Activated T-cell treated with anti-CD3 and anti-CD28 coated beads, Interleukin-2, amount 50 U/mL, for 1 hour (primary cell): ENCODE measurements at regions not wholly inside any gene's neighbourhood (a gene's known extent, or its start where the extent isn't known, plus 50 kb on each side); places are given as distances from the start of the nearest gene placed in this dataset.

ENCODE experiments used
- DNase-seq: peaks from one replicate; pipeline ENCODE4 v3.0.0-alpha.2; 2020

- DNase-seq = no peak
Measured at GRCh38 chr13:73697166-73697565, 437.0 kb downstream of the KLF12 start.

DNA sequence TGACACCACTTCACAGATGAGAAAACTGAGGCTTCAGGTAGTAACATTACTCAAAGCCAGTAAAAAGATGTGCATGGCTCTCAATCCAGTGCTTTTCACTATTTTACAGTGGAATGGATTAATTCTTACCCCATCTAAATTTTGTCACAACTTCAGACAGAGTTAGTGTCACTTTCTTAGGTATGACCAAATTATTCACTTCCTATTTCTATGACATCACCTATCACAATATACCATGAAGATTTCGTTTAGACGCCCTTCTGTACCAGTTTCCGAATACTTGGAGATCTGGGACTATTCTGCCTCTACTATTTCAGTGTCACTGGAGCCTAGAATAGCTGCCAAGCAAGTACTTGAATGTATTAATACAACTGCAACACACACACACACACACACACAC, 437.5 kb downstream of the KLF12 start:
- no peak for DNase-seq

- no peak for DNase-seq
Measured at GRCh38 chr13:73696271-73696670, 437.9 kb downstream of the KLF12 start.

GRCh38 chr13:73695325-73695724, 438.9 kb downstream of the KLF12 start:
- no peak for DNase-seq

- DNase-seq = no peak
Measured at GRCh38 chr13:73693215-73693614, 441.0 kb downstream of the KLF12 start.

GRCh38 chr13:73691891-73692290, 442.3 kb downstream of the KLF12 start:
- DNase-seq = no peak

DNA sequence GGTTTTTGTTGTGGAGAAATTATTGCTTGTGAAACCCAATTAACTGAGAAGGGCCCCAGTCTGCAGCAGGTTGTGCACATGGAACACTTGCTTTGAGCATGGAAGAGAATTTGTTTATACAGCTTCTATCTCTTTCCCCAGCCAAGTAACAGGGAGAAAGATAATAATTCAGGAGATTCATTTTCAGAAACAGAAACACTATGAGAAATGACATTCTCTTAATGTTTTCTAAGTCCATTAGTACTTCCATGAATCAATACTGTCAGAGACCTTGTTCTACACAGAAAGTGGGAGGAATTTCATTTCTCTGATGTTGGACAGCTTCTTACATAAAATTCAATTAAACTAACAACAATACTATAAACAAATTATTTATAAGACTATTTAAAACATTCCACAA, 446.3 kb downstream of the KLF12 start:
- DNase-seq = no peak

GRCh38 chr13:73687087-73687486, 447.1 kb downstream of the KLF12 start:
- no peak for DNase-seq

- DNase-seq = no peak
Measured at GRCh38 chr13:73684750-73685149, 449.5 kb downstream of the KLF12 start.

DNA sequence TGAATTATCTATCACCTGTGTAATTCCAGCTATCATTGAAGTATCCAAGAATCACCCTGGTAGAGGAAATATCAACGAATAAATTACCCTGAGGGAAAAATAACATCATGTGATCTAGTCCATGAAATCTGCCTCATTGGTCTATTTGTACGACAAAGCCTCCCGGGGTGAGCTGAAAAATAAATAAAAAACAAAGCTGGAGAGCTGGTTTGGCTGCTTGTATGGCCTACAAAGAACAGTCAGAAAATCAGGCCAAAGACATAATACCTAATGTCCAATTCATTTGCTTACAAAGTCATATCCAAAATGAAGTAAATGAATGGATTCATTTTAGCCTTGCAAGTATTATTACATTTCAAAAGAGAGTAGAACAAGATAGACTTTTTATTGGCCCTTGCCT, 449.9 kb downstream of the KLF12 start:
- DNase-seq = no peak

DNA sequence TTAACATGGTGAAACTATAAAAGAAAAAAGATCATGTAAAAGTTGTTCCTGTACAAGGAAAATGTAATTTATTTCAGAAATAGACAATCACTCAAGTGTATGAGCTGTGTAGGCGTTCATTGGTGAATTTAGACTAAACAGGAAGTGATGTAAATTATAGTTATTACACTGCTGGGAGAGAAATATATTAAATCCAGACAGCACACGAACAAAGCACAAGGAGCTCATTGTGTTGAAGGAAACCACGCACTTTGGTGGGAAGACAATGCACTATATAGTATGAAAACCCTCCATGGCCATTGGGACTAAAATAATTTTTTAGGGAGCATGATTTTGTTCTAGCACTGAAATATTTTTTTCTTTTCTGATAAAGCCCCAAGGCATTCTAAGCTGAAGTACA, 450.5 kb downstream of the KLF12 start:
- no peak for DNase-seq

- DNase-seq = no peak
Measured at GRCh38 chr13:73681779-73682178, 452.4 kb downstream of the KLF12 start.

DNA sequence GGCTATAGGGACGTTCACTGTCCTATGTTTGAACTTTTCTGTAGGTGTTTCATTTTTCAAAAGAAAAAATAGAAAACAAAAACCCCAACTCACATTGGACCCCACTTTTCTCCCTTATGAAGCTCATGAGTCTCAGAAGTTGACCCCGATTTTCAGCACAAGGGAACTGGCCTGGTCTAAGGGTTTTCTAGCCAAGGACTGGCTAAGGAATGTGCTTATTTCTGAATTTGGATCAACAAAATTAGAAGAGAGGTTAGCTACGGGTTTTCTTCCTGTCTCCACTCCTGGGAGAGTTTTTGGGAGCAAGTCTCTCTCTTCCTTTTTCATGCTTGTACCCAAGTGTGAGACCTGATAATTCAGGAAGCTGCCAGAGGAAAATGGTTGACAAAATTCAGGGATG, 453.2 kb downstream of the KLF12 start:
- DNase-seq = no peak

DNA sequence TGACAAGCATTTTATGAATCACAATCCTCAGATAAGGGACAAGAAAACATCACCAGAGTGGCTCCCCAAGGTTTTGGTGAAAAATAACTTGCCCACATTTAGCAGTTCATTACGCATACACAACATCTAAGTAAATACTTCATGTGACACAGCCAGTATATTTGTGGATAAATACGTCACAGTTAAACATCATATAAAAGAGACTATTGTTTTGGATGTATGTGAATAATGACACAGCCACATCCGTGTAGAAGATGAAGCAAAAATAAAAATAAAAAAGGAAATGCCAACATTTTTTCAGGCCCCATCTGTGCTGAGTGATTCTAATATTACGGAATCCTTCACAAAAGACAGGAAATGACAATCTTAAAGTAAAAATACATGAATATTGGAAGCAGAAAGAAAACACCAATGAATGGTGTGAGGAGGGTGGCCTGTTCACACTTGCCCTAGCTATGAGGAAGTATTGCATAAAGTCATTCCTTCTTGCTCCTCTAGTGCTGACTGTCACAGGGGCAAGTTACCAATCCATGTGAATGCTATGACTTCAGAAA, 457.1 kb downstream of the KLF12 start:
- DNase-seq = no peak

- no peak for DNase-seq
Measured at GRCh38 chr13:73676550-73677047, 457.6 kb downstream of the KLF12 start.

DNA sequence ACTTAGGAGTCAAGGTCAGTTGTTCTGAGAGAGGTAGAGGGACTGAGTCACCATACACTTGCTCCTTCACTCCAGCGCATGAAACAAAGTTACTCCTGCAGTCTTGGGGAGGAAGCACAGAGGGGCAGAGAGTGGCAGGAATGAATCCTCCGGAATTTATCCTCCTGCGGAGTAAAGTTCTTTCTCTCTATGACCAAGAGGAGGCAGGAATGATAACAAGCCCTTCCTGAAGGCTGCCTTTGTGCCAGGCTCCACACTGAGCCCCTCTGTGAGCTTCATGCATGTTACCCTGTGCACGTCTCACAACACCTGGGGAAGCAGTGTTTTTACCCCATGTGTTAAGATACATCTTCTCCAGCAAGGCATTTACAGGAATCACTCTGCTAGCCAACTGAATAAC, 458.4 kb downstream of the KLF12 start:
- DNase-seq = no peak

- no peak for DNase-seq
Measured at GRCh38 chr13:73674570-73674969, 459.6 kb downstream of the KLF12 start.

DNA sequence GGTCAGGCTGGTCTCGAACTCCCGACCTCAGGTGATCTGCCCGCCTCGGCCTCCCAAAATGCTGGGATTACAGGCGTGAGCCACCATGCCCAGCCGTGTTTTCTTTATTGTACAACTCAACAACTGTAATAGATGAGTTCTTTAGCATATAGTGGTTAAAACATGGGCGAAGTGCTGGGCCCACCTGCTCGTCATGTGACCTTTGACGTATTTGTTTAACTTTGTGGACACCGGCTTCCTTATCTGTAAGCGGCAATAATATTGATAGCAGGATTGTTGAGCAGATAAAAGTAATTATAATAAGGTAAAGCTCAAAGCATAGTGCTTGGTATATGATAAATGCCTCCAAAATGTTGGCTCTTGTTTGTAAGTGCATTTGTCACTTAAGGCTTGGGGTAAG, 460.3 kb downstream of the KLF12 start:
- DNase-seq = no peak

DNA sequence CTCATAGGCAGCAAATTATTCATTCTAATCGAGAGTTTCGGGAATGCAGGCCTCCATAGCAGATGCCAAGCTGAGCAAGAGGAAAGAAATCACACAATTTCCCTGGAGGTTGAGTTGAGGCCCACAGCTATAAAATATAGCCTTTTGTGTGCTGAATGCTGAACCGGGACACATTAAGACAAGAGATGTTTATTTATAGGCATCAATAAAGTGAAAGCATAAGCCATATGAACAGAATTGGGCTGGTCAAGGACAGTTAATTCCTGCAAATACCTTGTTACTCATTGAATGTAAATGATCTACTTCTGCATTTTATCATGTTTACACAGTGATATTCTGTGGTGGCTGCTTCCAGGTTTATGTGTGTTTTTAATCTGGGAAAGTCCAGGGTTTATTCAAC, 461.7 kb downstream of the KLF12 start:
- DNase-seq = no peak

DNA sequence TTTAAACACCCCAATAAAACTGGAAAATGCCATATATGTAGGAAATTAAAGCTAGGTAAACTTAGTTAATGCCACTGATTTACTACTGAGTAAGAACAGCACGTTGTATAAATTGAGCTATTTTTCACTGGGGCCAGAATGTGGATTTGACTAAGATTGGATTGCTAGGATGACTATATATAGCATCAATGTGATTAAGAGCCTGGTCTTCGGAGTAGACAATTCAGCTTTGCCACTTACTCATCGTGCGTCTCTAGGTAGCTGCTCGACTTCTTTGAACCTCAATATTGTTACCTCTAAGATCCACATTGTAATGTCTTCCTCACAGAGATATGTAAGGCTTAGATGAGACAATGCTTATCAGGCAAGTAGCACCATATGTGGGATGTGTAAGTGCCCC, 462.5 kb downstream of the KLF12 start:
- DNase-seq = no peak

DNA sequence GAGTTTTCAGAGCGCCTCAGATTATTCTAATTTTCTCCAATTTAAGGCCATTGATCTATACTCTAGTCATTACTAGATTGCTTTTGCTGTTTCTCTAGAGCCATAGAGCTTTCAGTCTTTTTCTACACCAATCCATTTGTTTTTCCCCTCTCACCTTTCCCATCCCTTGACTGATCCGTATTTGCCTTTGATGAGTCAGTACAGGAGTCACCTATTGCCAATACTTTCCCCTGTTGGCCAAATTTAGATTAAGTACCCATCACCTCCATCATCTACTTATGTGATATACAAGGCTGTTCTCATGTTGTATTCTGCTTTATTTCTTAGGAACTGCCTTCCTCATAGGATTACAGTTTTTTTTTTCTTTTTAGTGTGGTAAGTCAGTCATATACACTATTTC, 463.2 kb downstream of the KLF12 start:
- DNase-seq = no peak

GRCh38 chr13:73667756-73668155, 466.4 kb downstream of the KLF12 start:
- no peak for DNase-seq

DNA sequence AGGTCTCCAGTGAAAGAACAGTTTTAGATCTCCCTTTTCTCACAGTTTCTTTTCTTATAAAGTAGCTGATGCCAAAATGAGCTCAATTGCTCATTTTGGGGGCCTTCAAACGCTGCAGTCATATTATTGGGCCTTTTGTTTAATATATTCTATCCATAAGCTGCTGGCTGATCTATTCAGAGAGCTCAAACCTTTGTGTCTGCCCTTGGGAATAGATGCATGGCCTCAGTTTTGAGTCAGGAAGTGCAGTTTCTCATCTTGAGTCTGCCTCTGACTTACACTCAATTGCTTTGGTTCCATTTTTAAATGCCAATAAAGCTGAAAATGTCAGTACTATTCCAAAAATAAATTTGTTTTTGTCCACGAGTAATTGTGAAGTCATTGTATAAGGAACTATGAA, 468.9 kb downstream of the KLF12 start:
- DNase-seq = no peak

DNA sequence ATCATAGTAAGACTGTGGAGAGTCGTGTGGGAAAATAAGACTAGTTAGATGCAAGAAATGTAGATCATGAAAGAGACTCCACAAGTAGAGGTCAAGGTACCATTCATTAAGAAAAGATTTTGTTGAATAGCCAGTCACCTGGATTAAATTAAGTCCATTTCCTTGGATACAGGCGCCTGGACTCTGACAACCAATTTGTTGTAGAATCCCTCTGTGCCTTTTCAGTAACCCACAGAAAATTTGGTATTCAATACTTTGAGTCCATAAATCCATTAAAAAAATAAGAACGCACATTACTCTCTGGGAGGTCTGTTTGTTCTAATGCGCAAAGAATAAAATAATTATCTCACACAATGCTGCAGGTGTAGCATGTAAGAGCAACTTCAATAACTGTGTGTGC, 469.4 kb downstream of the KLF12 start:
- no peak for DNase-seq

GRCh38 chr13:73662833-73663232, 471.4 kb downstream of the KLF12 start:
- no peak for DNase-seq
